ENCODE measurements at regions not wholly inside any gene's neighbourhood (a gene's known extent, or its start where the extent isn't known, plus 50 kb on each side); places are given as distances from the start of the nearest gene placed in this dataset.

DNA sequence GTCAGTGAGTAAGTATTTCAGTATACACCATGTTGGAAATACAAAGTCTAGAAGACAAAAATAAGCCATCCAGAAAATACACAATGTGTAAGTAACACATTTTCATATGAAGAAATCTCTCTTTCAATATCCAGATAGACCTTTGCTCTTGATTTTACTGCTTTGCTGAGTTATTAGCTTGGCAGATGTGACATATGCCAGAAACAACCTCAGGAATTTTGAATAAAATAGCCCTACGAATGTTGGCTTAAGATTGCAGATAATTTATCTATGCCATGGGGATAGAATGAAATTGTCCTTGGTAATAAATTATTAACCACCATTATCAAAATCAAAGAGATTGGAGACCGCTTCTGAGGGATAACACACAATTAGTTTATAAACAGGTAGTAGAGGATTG lies 1036.9 kb upstream of the EPHA7 start:
- ChIA-PET POLR2A (no interaction called here), CTCF (no interaction called here)
- no peak for DNase-seq (ENCODE audit: extremely low spot score)
- TF ChIP-seq FOXA1 (IDR thresholded peaks at IDR 0.05) (no peak), BHLHE40 (IDR thresholded peaks at IDR 0.05; ENCODE audit: borderline replicate concordance) (no peak), HDGF (IDR thresholded peaks at IDR 0.05; ENCODE audit: borderline replicate concordance) (no peak), ZNF384 (IDR thresholded peaks at IDR 0.05) (no peak), TARDBP (IDR thresholded peaks at IDR 0.05) (no peak), SP1 (IDR thresholded peaks at IDR 0.05) (no peak), ARNT (IDR thresholded peaks at IDR 0.05) (no peak), ELF4 (IDR thresholded peaks at IDR 0.05) (no peak), CTBP1 (IDR thresholded peaks at IDR 0.05; ENCODE audit: borderline replicate concordance) (no peak), SUZ12 (IDR thresholded peaks at IDR 0.05) (no peak), FOXM1 (IDR thresholded peaks at IDR 0.05; ENCODE audit: borderline replicate concordance) (no peak)

DNA sequence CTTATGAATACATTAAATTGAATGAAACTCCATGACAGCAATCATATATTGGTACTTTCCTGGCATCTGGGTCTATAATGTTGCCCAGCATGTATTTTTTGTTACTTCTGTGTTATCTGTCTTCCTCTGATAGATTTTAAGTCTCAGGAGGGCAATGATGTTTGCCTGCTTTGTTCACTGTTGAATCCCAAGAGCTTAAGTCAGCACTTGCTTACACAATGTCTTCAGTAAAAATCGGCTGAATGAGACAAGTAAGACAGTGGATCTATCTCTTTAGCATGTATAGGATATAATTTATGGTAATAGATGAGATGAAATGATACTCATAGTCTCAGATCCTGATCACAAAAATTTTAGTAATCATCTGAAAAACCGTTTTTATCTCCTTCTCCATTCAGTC lies 1034.9 kb upstream of the EPHA7 start:
- DNase-seq (ENCODE audit: extremely low spot score) = no peak
- CTCF ChIA-PET = no interaction called here
- TF ChIP-seq L3MBTL2 (conservative IDR thresholded peaks at IDR 0.05) (no peak), LEF1 (IDR thresholded peaks at IDR 0.05; ENCODE audit: borderline replicate concordance) (no peak), FOXM1 (IDR thresholded peaks at IDR 0.05; ENCODE audit: borderline replicate concordance) (no peak), CTBP1 (IDR thresholded peaks at IDR 0.05; ENCODE audit: borderline replicate concordance) (no peak), TARDBP (IDR thresholded peaks at IDR 0.05) (no peak)
- TF ChIP-seq, protein P1, sequence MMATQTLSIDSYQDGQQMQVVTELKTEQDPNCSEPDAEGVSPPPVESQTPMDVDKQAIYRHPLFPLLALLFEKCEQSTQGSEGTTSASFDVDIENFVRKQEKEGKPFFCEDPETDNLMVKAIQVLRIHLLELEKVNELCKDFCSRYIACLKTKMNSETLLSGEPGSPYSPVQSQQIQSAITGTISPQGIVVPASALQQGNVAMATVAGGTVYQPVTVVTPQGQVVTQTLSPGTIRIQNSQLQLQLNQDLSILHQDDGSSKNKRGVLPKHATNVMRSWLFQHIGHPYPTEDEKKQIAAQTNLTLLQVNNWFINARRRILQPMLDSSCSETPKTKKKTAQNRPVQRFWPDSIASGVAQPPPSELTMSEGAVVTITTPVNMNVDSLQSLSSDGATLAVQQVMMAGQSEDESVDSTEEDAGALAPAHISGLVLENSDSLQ (IDR thresholded peaks at IDR 0.05) = no peak
- POLR2A ChIA-PET = no interaction called here

DNA sequence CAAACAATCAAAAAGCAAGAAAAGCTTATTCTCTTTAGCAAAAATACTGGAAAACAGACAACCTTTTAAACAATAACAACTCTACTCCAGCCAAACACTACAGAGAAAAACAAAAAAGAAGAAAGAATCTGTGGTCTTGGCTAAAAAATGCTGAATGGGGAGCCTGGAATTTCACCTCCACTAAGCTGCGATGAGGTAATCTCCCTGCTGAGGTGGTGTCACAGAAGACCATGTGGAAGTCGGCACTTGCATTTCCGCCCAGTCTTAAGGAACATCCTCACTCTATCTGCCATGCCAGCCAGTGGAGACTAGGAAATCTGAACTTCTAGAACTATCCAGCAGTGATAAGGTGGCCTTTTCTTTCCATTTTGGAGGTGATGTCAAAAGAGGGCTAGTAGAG lies 1026.8 kb upstream of the EPHA7 start:
- TF ChIP-seq TARDBP (IDR thresholded peaks at IDR 0.05) (no peak), ARNT (IDR thresholded peaks at IDR 0.05) (no peak), SP1 (IDR thresholded peaks at IDR 0.05) (no peak), CTBP1 (IDR thresholded peaks at IDR 0.05; ENCODE audit: borderline replicate concordance) (no peak), BHLHE40 (IDR thresholded peaks at IDR 0.05; ENCODE audit: borderline replicate concordance) (no peak)

DNA sequence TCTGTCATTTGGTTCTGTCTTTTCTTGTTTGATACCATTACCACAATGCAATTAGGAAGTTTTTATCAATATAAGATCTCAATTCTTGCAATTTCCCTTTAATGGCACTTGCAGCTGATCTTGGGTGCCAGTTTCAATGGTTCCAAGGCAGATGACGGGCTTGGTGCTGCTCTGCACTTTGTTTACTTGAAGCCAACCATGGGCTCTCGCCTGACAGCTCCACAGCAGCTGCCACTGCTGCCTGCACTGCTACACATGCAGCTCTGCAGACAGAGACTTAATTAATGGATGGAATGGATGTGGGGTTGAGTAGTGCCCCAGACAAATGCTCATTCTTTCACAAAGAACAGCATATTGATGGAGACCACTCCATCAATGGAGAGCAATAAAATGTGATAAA lies 1024.3 kb upstream of the EPHA7 start:
- TF ChIP-seq LEF1 (IDR thresholded peaks at IDR 0.05; ENCODE audit: borderline replicate concordance) (no peak), ARNT (IDR thresholded peaks at IDR 0.05) (no peak), ZNF384 (IDR thresholded peaks at IDR 0.05) (no peak), L3MBTL2 (conservative IDR thresholded peaks at IDR 0.05) (no peak), SUZ12 (IDR thresholded peaks at IDR 0.05) (no peak), TARDBP (IDR thresholded peaks at IDR 0.05) (no peak), CTBP1 (IDR thresholded peaks at IDR 0.05; ENCODE audit: borderline replicate concordance) (no peak), NFRKB (IDR thresholded peaks at IDR 0.05) (no peak), BHLHE40 (IDR thresholded peaks at IDR 0.05; ENCODE audit: borderline replicate concordance) (no peak), ELF4 (IDR thresholded peaks at IDR 0.05) (no peak), FOXK2 (IDR thresholded peaks at IDR 0.05) (no peak), SP1 (IDR thresholded peaks at IDR 0.05) (no peak), HDGF (IDR thresholded peaks at IDR 0.05; ENCODE audit: borderline replicate concordance) (no peak), FOXA1 (IDR thresholded peaks at IDR 0.05) (no peak)
- TF ChIP-seq, protein P1 (IDR thresholded peaks at IDR 0.05) = no peak
- ChIA-PET POLR2A (no interaction called here), CTCF (no interaction called here)
- DNase-seq (ENCODE audit: extremely low spot score) = no peak

More for the DNA sequence above, 1026.8 kb upstream of the EPHA7 start:
- no peak for DNase-seq (ENCODE audit: extremely low spot score)
- ChIA-PET POLR2A (no interaction called here), CTCF (no interaction called here)

DNA sequence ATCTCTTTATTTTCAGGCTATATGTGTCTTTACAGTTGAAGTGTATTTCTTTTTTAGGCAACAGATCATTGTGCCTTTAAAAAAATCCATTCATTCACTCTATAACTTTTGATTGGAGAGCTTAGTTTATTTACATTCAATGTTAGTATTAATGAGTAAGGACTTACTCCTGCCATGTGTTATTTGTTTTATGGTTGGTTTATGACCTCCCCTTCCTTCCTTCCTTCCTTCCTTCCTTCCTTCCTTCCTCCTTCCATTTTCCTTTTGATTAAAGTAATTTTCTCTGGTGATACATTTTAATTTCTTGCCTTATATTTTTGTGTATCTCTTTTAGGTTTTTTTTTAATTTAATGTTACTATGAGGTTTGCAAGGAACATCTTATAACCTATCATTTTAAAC lies 1005.3 kb upstream of the EPHA7 start:
- POLR2A ChIA-PET = no interaction called here

GRCh38 chr6:94417363-94417762 lies 998.0 kb upstream of the EPHA7 start:
- POLR2A ChIA-PET = no interaction called here
- TF ChIP-seq NFRKB (IDR thresholded peaks at IDR 0.05) = no peak
- no peak for TF ChIP-seq CTBP1 (IDR thresholded peaks at IDR 0.05; ENCODE audit: borderline replicate concordance)
- TF ChIP-seq HDGF (IDR thresholded peaks at IDR 0.05; ENCODE audit: borderline replicate concordance) = no peak
- TF ChIP-seq TARDBP (IDR thresholded peaks at IDR 0.05) = no peak
- no peak for TF ChIP-seq SP1 (IDR thresholded peaks at IDR 0.05)
- TF ChIP-seq FOXM1 (IDR thresholded peaks at IDR 0.05; ENCODE audit: borderline replicate concordance) = no peak
- TF ChIP-seq BHLHE40 (IDR thresholded peaks at IDR 0.05; ENCODE audit: borderline replicate concordance) = no peak
- TF ChIP-seq LEF1 (IDR thresholded peaks at IDR 0.05; ENCODE audit: borderline replicate concordance) = no peak
- TF ChIP-seq FOXK2 (IDR thresholded peaks at IDR 0.05) = no peak
- TF ChIP-seq, protein P1 (IDR thresholded peaks at IDR 0.05) = no peak
- no peak for TF ChIP-seq ELF4 (IDR thresholded peaks at IDR 0.05)
- TF ChIP-seq SUZ12 (IDR thresholded peaks at IDR 0.05) = no peak
- TF ChIP-seq ZNF384 (IDR thresholded peaks at IDR 0.05) = no peak
- no peak for TF ChIP-seq ARNT (IDR thresholded peaks at IDR 0.05)
- no peak for TF ChIP-seq FOXA1 (IDR thresholded peaks at IDR 0.05)
- no peak for TF ChIP-seq L3MBTL2 (conservative IDR thresholded peaks at IDR 0.05)

More for the DNA sequence above, 1005.3 kb upstream of the EPHA7 start:
- DNase-seq (ENCODE audit: extremely low spot score) = no peak
- CTCF ChIA-PET = no interaction called here
- TF ChIP-seq SUZ12 (IDR thresholded peaks at IDR 0.05) = no peak
- no peak for TF ChIP-seq FOXA1 (IDR thresholded peaks at IDR 0.05)
- no peak for TF ChIP-seq SP1 (IDR thresholded peaks at IDR 0.05)
- TF ChIP-seq TARDBP (IDR thresholded peaks at IDR 0.05) = no peak
- no peak for TF ChIP-seq NFRKB (IDR thresholded peaks at IDR 0.05)
- no peak for TF ChIP-seq FOXK2 (IDR thresholded peaks at IDR 0.05)
- TF ChIP-seq HDGF (IDR thresholded peaks at IDR 0.05; ENCODE audit: borderline replicate concordance) = no peak
- no peak for TF ChIP-seq LEF1 (IDR thresholded peaks at IDR 0.05; ENCODE audit: borderline replicate concordance)
- no peak for TF ChIP-seq ARNT (IDR thresholded peaks at IDR 0.05)
- no peak for TF ChIP-seq ELF4 (IDR thresholded peaks at IDR 0.05)
- TF ChIP-seq BHLHE40 (IDR thresholded peaks at IDR 0.05; ENCODE audit: borderline replicate concordance) = no peak
- no peak for TF ChIP-seq FOXM1 (IDR thresholded peaks at IDR 0.05; ENCODE audit: borderline replicate concordance)

More at GRCh38 chr6:94417363-94417762, 998.0 kb upstream of the EPHA7 start:
- DNase-seq (ENCODE audit: extremely low spot score) = no peak
- CTCF ChIA-PET = interaction anchor here (0.7 kb wide), 1 partner anchor 1607 kb away, joined by 4 read pairs; no protein-coding TSS in a partner anchor
